GM23338 (cell line): ENCODE measurements at regions not wholly inside any gene's neighbourhood (a gene's known extent, or its start where the extent isn't known, plus 50 kb on each side); places are given as distances from the start of the nearest gene placed in this dataset.

Experiments used
- ATAC-seq: fragments of 200-7000 bp; cut with Tn5 transposase; 3 replicates; pipeline ENCODE4 v1.9.1; 2020
- DNase-seq: peaks from one replicate; pipeline ENCODE4 v3.0.0-alpha.2; 2015; ENCODE audit warnings: low spot score
- H2AFZ ChIP-seq: fragments of 200-600 bp; sonication (generic); 2 replicates; pipeline ENCODE4 v1.8.0; 2016; ENCODE audit warnings: antibody characterized with exemption, mild to moderate bottlenecking, moderate library complexity
- H3F3A ChIP-seq: fragments of 200-600 bp; sonication (generic); replicated peaks from 2 replicates; pipeline ENCODE4 v1.8.0; 2017; ENCODE audit warnings: antibody characterized with exemption, mixed run types, low read depth
- H3K27ac ChIP-seq: fragments of 200-600 bp; sonication (generic); 2 replicates; pipeline ENCODE4 v1.6.1; 2016; ENCODE audit warnings: low read depth
- H3K27me3 ChIP-seq: fragments of 200-600 bp; sonication (generic); 2 replicates; pipeline ENCODE4 v1.8.0; 2016; ENCODE audit warnings: mild to moderate bottlenecking, mixed run types, moderate library complexity; ENCODE audit not compliant: insufficient read depth
- H3K36me3 ChIP-seq: fragments of 200-600 bp; sonication (generic); 2 replicates; pipeline ENCODE4 v1.8.0; 2016; ENCODE audit warnings: mild to moderate bottlenecking; ENCODE audit not compliant: insufficient read depth
- H3K4me1 ChIP-seq: fragments of 200-600 bp; sonication (generic); 2 replicates; pipeline ENCODE4 v1.8.0; 2016; ENCODE audit warnings: mild to moderate bottlenecking, moderate library complexity; ENCODE audit not compliant: insufficient read depth
- H3K4me2 ChIP-seq: fragments of 200-600 bp; sonication (generic); 2 replicates; pipeline ENCODE4 v1.7.1; 2017; ENCODE audit warnings: mixed run types
- H3K4me3 ChIP-seq: fragments of 200-600 bp; sonication (generic); 2 replicates; pipeline ENCODE4 v1.6.1; 2016; ENCODE audit warnings: mixed run types
- H3K79me2 ChIP-seq: fragments of 200-600 bp; sonication (generic); replicated peaks from 2 replicates; pipeline ENCODE4 v1.8.0; 2017; ENCODE audit warnings: mild to moderate bottlenecking; ENCODE audit not compliant: insufficient read depth
- H3K9me2 ChIP-seq: fragments of 200-600 bp; sonication (generic); 2 replicates; pipeline ENCODE4 v1.8.0; 2017; ENCODE audit not compliant: insufficient read depth
- H4K20me1 ChIP-seq: fragments of 200-600 bp; sonication (generic); replicated peaks from 2 replicates; pipeline ENCODE4 v1.8.0; 2017; ENCODE audit warnings: mild to moderate bottlenecking; ENCODE audit not compliant: insufficient read depth
- H3K27ac Mint-ChIP-seq: 2 replicates; pipeline ENCODE4 v1.8.0; 2020; ENCODE audit warnings: inconsistent platforms, mild to moderate bottlenecking, moderate library complexity, mixed read lengths
- H3K27me3 Mint-ChIP-seq: 3 replicates; pipeline ENCODE4 v1.8.0; 2022; ENCODE audit warnings: low read depth, mild to moderate bottlenecking, moderate library complexity, mixed read lengths, inconsistent platforms; ENCODE audit not compliant: insufficient read depth, poor library complexity
- H3K36me3 Mint-ChIP-seq: 3 replicates; pipeline ENCODE4 v1.8.0; 2021; ENCODE audit warnings: low read depth, mild to moderate bottlenecking, inconsistent platforms, moderate library complexity, mixed read lengths
- H3K4me1 Mint-ChIP-seq: 3 replicates; pipeline ENCODE4 v1.8.0; 2020; ENCODE audit warnings: mild to moderate bottlenecking, inconsistent platforms, mixed read lengths
- H3K4me3 Mint-ChIP-seq: 3 replicates; pipeline ENCODE4 v1.8.0; 2021; ENCODE audit warnings: moderate library complexity, mild to moderate bottlenecking, inconsistent platforms, mixed read lengths
- H3K9me3 Mint-ChIP-seq: 3 replicates; pipeline ENCODE4 v1.8.0; 2020; ENCODE audit warnings: moderate library complexity, mild to moderate bottlenecking, inconsistent platforms, mixed read lengths
- CREB1 ChIP-seq: fragments of 250-450 bp; sonication (Bioruptor Pico); IDR thresholded peaks from 2 replicates; pipeline ENCODE4 v1.5.0; 2020; ENCODE audit warnings: low read depth, mild to moderate bottlenecking, moderate library complexity
- EZH2 ChIP-seq: fragments of 200-600 bp; sonication (generic); IDR thresholded peaks from one replicate; pipeline ENCODE4 v1.8.0; 2017; ENCODE audit warnings: antibody characterized with exemption, mild to moderate bottlenecking, low read depth; ENCODE audit not compliant: unreplicated experiment
- EZH2phosphoT487 ChIP-seq: fragments of 200-600 bp; sonication (generic); IDR thresholded peaks from one replicate; pipeline ENCODE4 v1.8.1; 2018; ENCODE audit warnings: antibody characterized with exemption; ENCODE audit not compliant: unreplicated experiment
- JUNB ChIP-seq: IDR thresholded peaks from one replicate; pipeline ENCODE4 v1.6.1; 2016; ENCODE audit warnings: antibody characterized with exemption; ENCODE audit not compliant: unreplicated experiment
- NANOG ChIP-seq: IDR thresholded peaks from 2 replicates; pipeline ENCODE4 v1.6.1; 2016; ENCODE audit warnings: antibody characterized with exemption, borderline replicate concordance
- POLR2AphosphoS5 ChIP-seq: IDR thresholded peaks from 2 replicates; pipeline ENCODE4 v1.6.1; 2016; ENCODE audit warnings: antibody characterized with exemption, low read depth
- STAT1 ChIP-seq: IDR thresholded peaks from one replicate; pipeline ENCODE4 v1.6.1; 2016; ENCODE audit warnings: antibody characterized with exemption; ENCODE audit not compliant: unreplicated experiment
- ZNF114 ChIP-seq: fragments of 250-450 bp; sonication (Bioruptor Pico); IDR thresholded peaks from 2 replicates; pipeline ENCODE4 v1.5.0; 2020; ENCODE audit warnings: mild to moderate bottlenecking, moderate library complexity
- ZNF331 ChIP-seq: fragments of 250-450 bp; sonication (Bioruptor Pico); IDR thresholded peaks from 2 replicates; pipeline ENCODE4 v1.5.0; 2020; ENCODE audit warnings: low read depth, mild to moderate bottlenecking, moderate library complexity
- ZNF462 ChIP-seq: fragments of 250-450 bp; sonication (Bioruptor Pico); IDR thresholded peaks from 2 replicates; pipeline ENCODE4 v1.5.0; 2020; ENCODE audit warnings: mild to moderate bottlenecking, moderate library complexity
- TF ChIP-seq, protein P1 (sequence below), 2 experiments: fragments of 200-600 bp in 1 of 2; sonication (generic) in 1 of 2; conservative IDR thresholded peaks; 2 replicates each; pipeline versions ENCODE4 v1.5.1 to v1.6.1; 2016 to 2017; ENCODE audit warnings: antibody characterized with exemption in 2 of 2, low read depth in 2 of 2, mild to moderate bottlenecking in 2 of 2, moderate library complexity in 1 of 2
- TF ChIP-seq, protein P2 (sequence below): IDR thresholded peaks from 2 replicates; pipeline ENCODE4 v1.6.1; 2016; ENCODE audit warnings: antibody characterized with exemption
- TF ChIP-seq, protein P3 (sequence below): IDR thresholded peaks from one replicate; pipeline ENCODE4 v1.6.1; 2018; ENCODE audit warnings: antibody characterized with exemption; ENCODE audit not compliant: unreplicated experiment

DNA sequence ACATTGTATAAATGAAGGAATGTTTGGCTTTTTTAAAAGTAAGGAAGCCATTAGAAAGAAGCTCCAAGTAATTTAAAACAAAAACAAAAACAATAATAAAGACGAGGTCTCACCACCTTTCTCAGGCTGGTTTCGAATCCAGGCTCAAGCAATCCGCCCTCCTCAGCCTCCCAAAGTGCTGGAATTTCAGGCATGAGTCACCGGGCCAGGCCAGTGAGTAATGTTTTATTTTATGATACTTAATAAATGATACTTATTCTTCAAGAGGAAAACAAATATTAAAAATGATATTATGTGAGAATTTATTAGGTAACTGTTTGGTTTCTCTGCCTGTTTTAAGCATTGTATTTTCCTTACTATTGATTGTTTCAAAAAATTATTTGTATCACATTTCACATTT is 201.4 kb upstream of the BRINP3 start:
- ATAC-seq (no peak), DNase-seq (no peak)
- H3K27me3 ChIP-seq = no peaks in the 10 kb centered on the region
- no peaks in the 10 kb centered on the region for H4K20me1 ChIP-seq
- no peak overlapping the region for H3K4me3 ChIP-seq
- no peaks in the 10 kb centered on the region for H3K9me2 ChIP-seq
- H3F3A ChIP-seq = no peaks in the 10 kb centered on the region
- Mint-ChIP-seq H3K27me3 (no peaks in the 10 kb centered on the region), H3K27ac (no peak overlapping the region), H3K4me1 (peaks cover 5% of the 10 kb centered on the region), H3K9me3 (peaks cover 3% of the 10 kb centered on the region), H3K36me3 (peaks cover 4% of the 10 kb centered on the region; the same call in 1 of the 3 replicates), H3K4me3 (no peak overlapping the region)
- no peak overlapping the region for H2AFZ ChIP-seq
- H3K36me3 ChIP-seq = no peaks in the 10 kb centered on the region
- H3K79me2 ChIP-seq = no peaks in the 10 kb centered on the region
- no peak overlapping the region for H3K27ac ChIP-seq
- TF ChIP-seq, protein P1, sequence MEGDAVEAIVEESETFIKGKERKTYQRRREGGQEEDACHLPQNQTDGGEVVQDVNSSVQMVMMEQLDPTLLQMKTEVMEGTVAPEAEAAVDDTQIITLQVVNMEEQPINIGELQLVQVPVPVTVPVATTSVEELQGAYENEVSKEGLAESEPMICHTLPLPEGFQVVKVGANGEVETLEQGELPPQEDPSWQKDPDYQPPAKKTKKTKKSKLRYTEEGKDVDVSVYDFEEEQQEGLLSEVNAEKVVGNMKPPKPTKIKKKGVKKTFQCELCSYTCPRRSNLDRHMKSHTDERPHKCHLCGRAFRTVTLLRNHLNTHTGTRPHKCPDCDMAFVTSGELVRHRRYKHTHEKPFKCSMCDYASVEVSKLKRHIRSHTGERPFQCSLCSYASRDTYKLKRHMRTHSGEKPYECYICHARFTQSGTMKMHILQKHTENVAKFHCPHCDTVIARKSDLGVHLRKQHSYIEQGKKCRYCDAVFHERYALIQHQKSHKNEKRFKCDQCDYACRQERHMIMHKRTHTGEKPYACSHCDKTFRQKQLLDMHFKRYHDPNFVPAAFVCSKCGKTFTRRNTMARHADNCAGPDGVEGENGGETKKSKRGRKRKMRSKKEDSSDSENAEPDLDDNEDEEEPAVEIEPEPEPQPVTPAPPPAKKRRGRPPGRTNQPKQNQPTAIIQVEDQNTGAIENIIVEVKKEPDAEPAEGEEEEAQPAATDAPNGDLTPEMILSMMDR (conservative IDR thresholded peaks at IDR 0.05; ENCODE audit: low read depth in 2 of 2) = no peak
- TF ChIP-seq, protein P2, sequence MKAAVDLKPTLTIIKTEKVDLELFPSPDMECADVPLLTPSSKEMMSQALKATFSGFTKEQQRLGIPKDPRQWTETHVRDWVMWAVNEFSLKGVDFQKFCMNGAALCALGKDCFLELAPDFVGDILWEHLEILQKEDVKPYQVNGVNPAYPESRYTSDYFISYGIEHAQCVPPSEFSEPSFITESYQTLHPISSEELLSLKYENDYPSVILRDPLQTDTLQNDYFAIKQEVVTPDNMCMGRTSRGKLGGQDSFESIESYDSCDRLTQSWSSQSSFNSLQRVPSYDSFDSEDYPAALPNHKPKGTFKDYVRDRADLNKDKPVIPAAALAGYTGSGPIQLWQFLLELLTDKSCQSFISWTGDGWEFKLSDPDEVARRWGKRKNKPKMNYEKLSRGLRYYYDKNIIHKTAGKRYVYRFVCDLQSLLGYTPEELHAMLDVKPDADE = no peak
- TF ChIP-seq ZNF331 (CRISPR knock-in tag) = no peak
- TF ChIP-seq, protein P3, sequence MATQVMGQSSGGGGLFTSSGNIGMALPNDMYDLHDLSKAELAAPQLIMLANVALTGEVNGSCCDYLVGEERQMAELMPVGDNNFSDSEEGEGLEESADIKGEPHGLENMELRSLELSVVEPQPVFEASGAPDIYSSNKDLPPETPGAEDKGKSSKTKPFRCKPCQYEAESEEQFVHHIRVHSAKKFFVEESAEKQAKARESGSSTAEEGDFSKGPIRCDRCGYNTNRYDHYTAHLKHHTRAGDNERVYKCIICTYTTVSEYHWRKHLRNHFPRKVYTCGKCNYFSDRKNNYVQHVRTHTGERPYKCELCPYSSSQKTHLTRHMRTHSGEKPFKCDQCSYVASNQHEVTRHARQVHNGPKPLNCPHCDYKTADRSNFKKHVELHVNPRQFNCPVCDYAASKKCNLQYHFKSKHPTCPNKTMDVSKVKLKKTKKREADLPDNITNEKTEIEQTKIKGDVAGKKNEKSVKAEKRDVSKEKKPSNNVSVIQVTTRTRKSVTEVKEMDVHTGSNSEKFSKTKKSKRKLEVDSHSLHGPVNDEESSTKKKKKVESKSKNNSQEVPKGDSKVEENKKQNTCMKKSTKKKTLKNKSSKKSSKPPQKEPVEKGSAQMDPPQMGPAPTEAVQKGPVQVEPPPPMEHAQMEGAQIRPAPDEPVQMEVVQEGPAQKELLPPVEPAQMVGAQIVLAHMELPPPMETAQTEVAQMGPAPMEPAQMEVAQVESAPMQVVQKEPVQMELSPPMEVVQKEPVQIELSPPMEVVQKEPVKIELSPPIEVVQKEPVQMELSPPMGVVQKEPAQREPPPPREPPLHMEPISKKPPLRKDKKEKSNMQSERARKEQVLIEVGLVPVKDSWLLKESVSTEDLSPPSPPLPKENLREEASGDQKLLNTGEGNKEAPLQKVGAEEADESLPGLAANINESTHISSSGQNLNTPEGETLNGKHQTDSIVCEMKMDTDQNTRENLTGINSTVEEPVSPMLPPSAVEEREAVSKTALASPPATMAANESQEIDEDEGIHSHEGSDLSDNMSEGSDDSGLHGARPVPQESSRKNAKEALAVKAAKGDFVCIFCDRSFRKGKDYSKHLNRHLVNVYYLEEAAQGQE = no peak
- TF ChIP-seq EZH2phosphoT487 = no peak
- TF ChIP-seq EZH2 = no peak
- TF ChIP-seq ZNF114 = no peak
- no peak for TF ChIP-seq CREB1 (CRISPR knock-in tag)
- no peak for TF ChIP-seq JUNB
- TF ChIP-seq STAT1 = no peak
- no peak for TF ChIP-seq ZNF462 (CRISPR knock-in tag)
- no peak for TF ChIP-seq POLR2AphosphoS5
- no peak for TF ChIP-seq NANOG
- H3K4me1 ChIP-seq = peaks cover 6% of the 10 kb centered on the region; the same call in 1 of the 2 replicates
- no peak overlapping the region for H3K4me2 ChIP-seq
